Endothelial cell of umbilical vein (primary cell): ENCODE measurements at regions not wholly inside any gene's neighbourhood (a gene's known extent, or its start where the extent isn't known, plus 50 kb on each side); places are given as distances from the start of the nearest gene placed in this dataset.

Experiments used
- BruUV-seq: library from RNA; stranded (reverse); fragments of 400-500 nt; replicated peaks from 2 replicates; lab custom pipeline; 2021; lab: Mats Ljungman, UMichigan
- CTCF ChIA-PET: fragments of 300-600, 350-600 bp; sonication (Branson Sonifier 250); formaldehyde crosslinking; loops from one replicate; lab custom pipeline; 2021; ENCODE audit warnings: antibody characterized with exemption, inconsistent platforms; lab: Charles Lee
- POLR2A ChIA-PET: fragments of 300-600, 350-600 bp; sonication (Branson Sonifier 250); formaldehyde crosslinking; loops from one replicate; lab custom pipeline; 2021; ENCODE audit warnings: antibody characterized with exemption, inconsistent platforms; lab: Charles Lee
- DNase-seq: peaks from one replicate; pipeline ENCODE4 v3.0.0-alpha.2; 2011; ENCODE audit warnings: low read depth, low spot score
- FAIRE-seq: peaks from 2 replicates; lab custom pipeline; 2011; peaks lifted over from hg19 to GRCh38; lab: Jason Lieb, UNC
- H2AFZ ChIP-seq: 2 replicates; pipeline ENCODE4 v1.6.0; 2012; ENCODE audit warnings: low read depth, low read length, control low read depth, inconsistent platforms
- H3K27ac ChIP-seq: 2 replicates; pipeline ENCODE4 v1.5.1; 2011; ENCODE audit warnings: low read depth, mild to moderate bottlenecking, control low read depth, low read length, moderate library complexity; ENCODE audit not compliant: insufficient read depth
- H3K27me3 ChIP-seq, 2 experiments: 2 replicates each; pipeline versions ENCODE4 v1.6.0 to v1.6.1; 2011; ENCODE audit warnings: low read length in 2 of 2, mixed read lengths in 1 of 2; ENCODE audit not compliant: control insufficient read depth in 2 of 2, insufficient read depth in 2 of 2
- H3K36me3 ChIP-seq, 2 experiments: 2 replicates in 1 of 2; 3 replicates in 1 of 2; pipeline ENCODE4 v1.5.1; 2011; ENCODE audit warnings: low read length in 2 of 2, mild to moderate bottlenecking in 1 of 2, moderate library complexity in 1 of 2; ENCODE audit not compliant: control insufficient read depth in 2 of 2, insufficient read depth in 2 of 2; ENCODE audit errors: extremely low read depth in 1 of 2
- H3K4me1 ChIP-seq: 3 replicates; pipeline ENCODE4 v1.5.1; 2011; ENCODE audit warnings: mild to moderate bottlenecking, low read length; ENCODE audit not compliant: control insufficient read depth, insufficient read depth; ENCODE audit errors: extremely low read depth
- H3K4me2 ChIP-seq: 2 replicates; pipeline ENCODE4 v1.6.1; 2011; ENCODE audit warnings: low read length, control low read depth, mixed read lengths; ENCODE audit not compliant: insufficient read depth
- H3K4me3 ChIP-seq, 3 experiments: fragments of 200-600 bp in 1 of 3; sonication (generic), shearing (Covaris generic) in 1 of 3; replicated peaks in 1 of 3; 2 replicates each; pipeline ENCODE4 v1.5.1; 2011 to 2016; ENCODE audit warnings: control low read depth in 3 of 3, low read length in 3 of 3, mild to moderate bottlenecking in 2 of 3, inconsistent platforms in 1 of 3, low read depth in 1 of 3, moderate library complexity in 1 of 3; ENCODE audit not compliant: insufficient read depth in 1 of 3
- H3K79me2 ChIP-seq: 2 replicates; pipeline ENCODE4 v1.6.0; 2012; ENCODE audit warnings: low read length, inconsistent platforms; ENCODE audit not compliant: control insufficient read depth, insufficient read depth
- H3K9ac ChIP-seq: replicated peaks from 2 replicates; pipeline ENCODE3; 2011; ENCODE audit warnings: low read length, control low read depth; ENCODE audit not compliant: insufficient read depth; ENCODE audit errors: extremely low read depth
- H3K9me1 ChIP-seq: replicated peaks from 3 replicates; pipeline ENCODE4 v1.6.0; 2011; ENCODE audit warnings: mild to moderate bottlenecking, low read length; ENCODE audit not compliant: control insufficient read depth, insufficient read depth; ENCODE audit errors: extremely low read depth
- H3K9me3 ChIP-seq: replicated peaks from 2 replicates; pipeline ENCODE4 v1.5.1; 2012; ENCODE audit warnings: low read length, inconsistent platforms; ENCODE audit not compliant: control insufficient read depth, insufficient read depth
- H4K20me1 ChIP-seq: replicated peaks from 2 replicates; pipeline ENCODE3; 2011; ENCODE audit warnings: mild to moderate bottlenecking, low read length; ENCODE audit not compliant: control insufficient read depth, insufficient read depth; ENCODE audit errors: extremely low read depth
- FOS ChIP-seq: IDR thresholded peaks from 2 replicates; pipeline ENCODE4 v1.6.1; 2011; ENCODE audit warnings: mild to moderate bottlenecking, low read length, moderate library complexity, borderline replicate concordance; ENCODE audit not compliant: insufficient read depth
- JUN ChIP-seq: IDR thresholded peaks from 2 replicates; pipeline ENCODE4 v1.6.1; 2011; ENCODE audit warnings: borderline replicate concordance, low read depth; ENCODE audit not compliant: insufficient read length, insufficient read depth
- MYC ChIP-seq: IDR thresholded peaks from one replicate; pipeline ENCODE4 v1.6.1; 2011; ENCODE audit warnings: mild to moderate bottlenecking, low read depth, low read length
- POLR2A ChIP-seq: IDR thresholded peaks from 2 replicates; pipeline ENCODE4 v1.6.1; 2012; ENCODE audit warnings: low read depth, mild to moderate bottlenecking, control low read depth, low read length
- POLR2AphosphoS5 ChIP-seq: IDR thresholded peaks from 2 replicates; pipeline ENCODE4 v1.6.1; 2012; ENCODE audit warnings: low read depth, mild to moderate bottlenecking, control low read depth, low read length, moderate library complexity; ENCODE audit not compliant: insufficient read depth
- dilution Hi-C: fragments of 300-500 bp; cut with MboI; formaldehyde crosslinking; loops from one replicate; pipeline ENCODE4 v1.15.0; 2019; ENCODE audit warnings: low sequenced_read_pairs; ENCODE audit not compliant: extremely low pct_ligation_motif_present
- intact Hi-C: fragments of 100-400 bp; cut with micrococcal nuclease; formaldehyde crosslinking; loops from one replicate; pipeline ENCODE4 v1.10.0; 2022

DNA sequence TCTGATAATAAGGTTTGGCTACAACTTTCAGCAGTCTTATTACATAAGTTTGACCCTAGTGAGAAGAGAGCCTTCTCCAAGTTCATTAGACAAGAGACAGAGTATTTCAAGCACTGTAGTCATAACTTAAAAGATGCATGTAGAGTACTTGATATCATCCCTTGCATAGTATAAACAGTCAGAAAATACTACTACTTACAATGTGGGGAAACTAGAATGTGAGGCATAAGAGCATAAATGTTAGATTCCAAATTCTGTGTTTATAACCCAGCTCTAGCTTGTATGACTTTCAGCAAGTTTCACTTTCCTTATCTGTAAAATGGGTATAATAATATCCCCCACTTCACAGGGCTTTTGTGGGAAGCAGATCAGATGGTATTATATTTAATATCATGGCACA lies 56.8 kb upstream of the TMEM200A start:
- Histone ChIP-seq H3K79me2 (no peaks in the 10 kb centered on the region), H3K4me3 (no peak overlapping the region), H3K27ac (no peak overlapping the region), H3K4me1 (no peaks in the 10 kb centered on the region), H4K20me1 (no peaks in the 10 kb centered on the region), H3K9me3 (no peaks in the 10 kb centered on the region), H3K4me2 (no peak overlapping the region), H2AFZ (no peak overlapping the region), H3K9ac (no peak overlapping the region), H3K36me3 (no peaks in the 10 kb centered on the region), H3K9me1 (no peaks in the 10 kb centered on the region), H3K27me3 (no peaks in the 10 kb centered on the region)
- CTCF ChIA-PET = interaction anchor here (1.5 to 1.9 kb wide), 2 partner anchors 13 to 15 kb away, joined by 3 to 7 read pairs; no protein-coding TSS in a partner anchor
- TF ChIP-seq POLR2AphosphoS5 (no peak), FOS (no peak), MYC (no peak), JUN (no peak)
- intact Hi-C loops = no loop called here
- no peak for FAIRE-seq
- no peak for DNase-seq
- POLR2A ChIA-PET = no interaction called here
- no TSS peak for BruUV-seq
- dilution Hi-C loops = no loop called here

DNA sequence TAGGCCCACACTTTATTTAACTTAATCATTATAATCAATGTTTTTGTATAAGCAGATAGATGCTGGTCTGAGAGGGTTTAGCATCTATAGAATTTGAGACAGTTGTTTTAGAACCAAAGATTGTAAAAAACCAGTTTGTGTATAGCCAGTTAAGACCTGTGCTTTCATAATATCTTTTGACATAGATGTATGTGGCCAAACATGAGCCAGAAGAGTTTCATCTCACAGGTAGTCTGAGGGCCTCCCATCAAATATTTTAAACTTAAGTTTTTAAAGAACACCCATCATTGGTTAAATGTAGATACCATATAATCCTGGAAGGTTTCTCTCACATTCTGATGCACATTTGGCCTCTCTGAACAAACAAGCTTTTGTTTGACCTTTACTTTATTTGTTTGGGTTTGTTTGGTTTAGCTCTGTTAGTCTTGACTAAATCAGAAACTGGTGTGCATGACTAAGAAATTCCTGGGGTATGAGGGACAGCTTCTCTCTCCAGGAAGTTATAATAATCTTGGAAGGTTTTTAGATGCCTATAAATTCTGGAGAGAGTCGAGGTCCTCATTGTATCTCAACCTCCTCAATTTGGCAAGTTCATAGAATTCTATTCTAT lies 58.0 kb upstream of the TMEM200A start:
- Histone ChIP-seq H3K4me2 (no peak overlapping the region), H2AFZ (no peak overlapping the region), H4K20me1 (no peaks in the 10 kb centered on the region), H3K4me3 (no peak overlapping the region), H3K36me3 (no peaks in the 10 kb centered on the region), H3K9ac (no peak overlapping the region), H3K27me3 (no peaks in the 10 kb centered on the region), H3K9me3 (no peaks in the 10 kb centered on the region), H3K27ac (no peak overlapping the region), H3K9me1 (no peaks in the 10 kb centered on the region), H3K79me2 (no peaks in the 10 kb centered on the region), H3K4me1 (no peaks in the 10 kb centered on the region)
- FAIRE-seq (no peak), DNase-seq (no peak)
- intact Hi-C loops (no loop called here), dilution Hi-C loops (no loop called here)
- TF ChIP-seq POLR2A (no peak), FOS (no peak)
- CTCF ChIA-PET = interaction anchor here (1.3 to 2.5 kb wide), 3 partner anchors 14 to 391 kb away, joined by 5 to 11 read pairs (median 7); no protein-coding TSS in a partner anchor
- POLR2A ChIA-PET = no interaction called here
- BruUV-seq = no TSS peak
